Fibroblast of the conjunctiva (primary cell): ENCODE measurements at regions not wholly inside any gene's neighbourhood (a gene's known extent, or its start where the extent isn't known, plus 50 kb on each side); places are given as distances from the start of the nearest gene placed in this dataset.
"Not testable (repeated sequence)": the region's sequence is repeated elsewhere in the genome, so short reads cannot be mapped to it uniquely, and the experiment has no call there.

Source experiments
- DNase-seq: peaks from one replicate; pipeline ENCODE4 v3.0.0-alpha.2; 2010; ENCODE audit warnings: low read depth

- DNase-seq, result no peak
Measured at GRCh38 chr11:128156486-128156885, 430.9 kb downstream of the ETS1 start.

GRCh38 chr11:128155590-128155989, 431.8 kb downstream of the ETS1 start:
- no peak for DNase-seq

- no peak for DNase-seq
Measured at GRCh38 chr11:128153697-128154048, 433.7 kb downstream of the ETS1 start.

GRCh38 chr11:128152796-128153696, 434.3 kb downstream of the ETS1 start:
- DNase-seq, result no peak

GRCh38 chr11:128151780-128152179, 435.6 kb downstream of the ETS1 start:
- no peak for DNase-seq

- no peak for DNase-seq
Measured at GRCh38 chr11:128151338-128151737, 436.0 kb downstream of the ETS1 start.

GRCh38 chr11:128148208-128148607, 439.1 kb downstream of the ETS1 start:
- no peak for DNase-seq

GRCh38 chr11:128146926-128147605, 440.3 kb downstream of the ETS1 start:
- no peak for DNase-seq

GRCh38 chr11:128140293-128140692, 447.1 kb downstream of the ETS1 start:
- not testable (repeated sequence) for DNase-seq

GRCh38 chr11:128135451-128135850, 451.9 kb downstream of the ETS1 start:
- no peak for DNase-seq

- DNase-seq, result no peak
Measured at GRCh38 chr11:128133501-128133900, 453.9 kb downstream of the ETS1 start.

GRCh38 chr11:128130052-128130451, 457.3 kb downstream of the ETS1 start:
- DNase-seq, result no peak

- no peak for DNase-seq
Measured at GRCh38 chr11:128125723-128126122, 461.6 kb downstream of the ETS1 start.

GRCh38 chr11:128116885-128117284, 470.5 kb downstream of the ETS1 start:
- no peak for DNase-seq

- no peak for DNase-seq
Measured at GRCh38 chr11:128116447-128116846, 470.9 kb downstream of the ETS1 start.

- DNase-seq, result no peak
Measured at GRCh38 chr11:128105950-128106349, 481.4 kb downstream of the ETS1 start.

- DNase-seq, result no peak
Measured at GRCh38 chr11:128105511-128105910, 481.8 kb downstream of the ETS1 start.

- DNase-seq, result no peak
Measured at GRCh38 chr11:128103278-128103873, 484.0 kb downstream of the ETS1 start.

GRCh38 chr11:128098781-128099180, 488.6 kb downstream of the ETS1 start:
- DNase-seq, result no peak

GRCh38 chr11:128095466-128095981, 491.8 kb downstream of the ETS1 start:
- DNase-seq, result peak; percentile 40

GRCh38 chr11:128093689-128094088, 493.7 kb downstream of the ETS1 start:
- DNase-seq, result no peak

- no peak for DNase-seq
Measured at GRCh38 chr11:128089962-128090361, 497.4 kb downstream of the ETS1 start.

- no peak for DNase-seq
Measured at GRCh38 chr11:128086794-128087193, 500.6 kb downstream of the ETS1 start.
